Liver (tissue), 8 donors: ENCODE measurements at regions not wholly inside any gene's neighbourhood (a gene's known extent, or its start where the extent isn't known, plus 50 kb on each side); places are given as distances from the start of the nearest gene placed in this dataset.
A peak's percentile ranks its signal among the peaks of the same experiment; 100 is the strongest.

Source experiments
- DNase-seq: peaks from one replicate; pipeline ENCODE4 v3.0.0-alpha.2; 2017; ENCODE audit warnings: low spot score
- H3K27ac ChIP-seq, 2 donors: one replicate each; pipeline ENCODE4 v1.7.0; 2013; ENCODE audit warnings: inconsistent platforms in 2 of 2, low read length in 2 of 2, control low read depth in 1 of 2, low read depth in 1 of 2, mild to moderate bottlenecking in 1 of 2
- H3K27me3 ChIP-seq, 4 donors: one replicate each; pipeline versions ENCODE4 v1.6.1 to v1.7.0; 2013; ENCODE audit warnings: low read length in 3 of 4, inconsistent platforms in 1 of 4, mild to moderate bottlenecking in 1 of 4, moderate library complexity in 1 of 4; ENCODE audit not compliant: control insufficient read depth in 4 of 4, insufficient read depth in 4 of 4
- H3K36me3 ChIP-seq, 4 donors: one replicate each; pipeline versions ENCODE4 v1.6.1 to v1.7.0; 2013; ENCODE audit warnings: low read length in 3 of 4, mild to moderate bottlenecking in 3 of 4, low read depth in 1 of 4, moderate library complexity in 1 of 4; ENCODE audit not compliant: control insufficient read depth in 4 of 4, insufficient read depth in 3 of 4
- H3K4me1 ChIP-seq, 4 donors: one replicate each; pipeline versions ENCODE4 v1.6.1 to v1.7.0; 2013; ENCODE audit warnings: low read length in 3 of 4, mild to moderate bottlenecking in 3 of 4, moderate library complexity in 1 of 4; ENCODE audit not compliant: control insufficient read depth in 4 of 4, insufficient read depth in 4 of 4
- H3K4me3 ChIP-seq, 3 donors: one replicate each; pipeline versions ENCODE4 v1.6.1 to v1.7.0; 2013; ENCODE audit warnings: low read length in 3 of 3, control low read depth in 1 of 3, low read depth in 1 of 3, mild to moderate bottlenecking in 1 of 3
- H3K9ac ChIP-seq, 2 donors: one replicate each; pipeline ENCODE4 v1.7.0; 2013; ENCODE audit warnings: low read length in 2 of 2, mild to moderate bottlenecking in 2 of 2, moderate library complexity in 2 of 2, control low read depth in 1 of 2, low read depth in 1 of 2
- H3K9me3 ChIP-seq, 4 donors: one replicate each; pipeline versions ENCODE4 v1.6.1 to v1.7.0; 2013; ENCODE audit warnings: low read length in 3 of 4; ENCODE audit not compliant: control insufficient read depth in 4 of 4
- EGR1 ChIP-seq, 2 donors: IDR thresholded peaks; 2 replicates each; pipeline ENCODE4 v1.6.1; 2016 to 2018; ENCODE audit warnings: antibody characterized with exemption in 2 of 2, low read depth in 2 of 2
- FOXA1 ChIP-seq: IDR thresholded peaks from 2 replicates; pipeline ENCODE4 v1.6.1; 2016; ENCODE audit warnings: antibody characterized with exemption
- FOXA2 ChIP-seq: IDR thresholded peaks from 2 replicates; pipeline ENCODE4 v1.6.1; 2016; ENCODE audit warnings: antibody characterized with exemption
- GABPA ChIP-seq, 2 donors: IDR thresholded peaks in 1 of 2; conservative IDR thresholded peaks in 1 of 2; 2 replicates each; pipeline ENCODE4 v1.6.1; 2016; ENCODE audit warnings: antibody characterized with exemption in 2 of 2, mild to moderate bottlenecking in 1 of 2, moderate library complexity in 1 of 2
- HNF4A ChIP-seq, 2 donors: conservative IDR thresholded peaks; 2 replicates each; pipeline ENCODE4 v1.6.1; 2016; ENCODE audit warnings: antibody characterized with exemption in 2 of 2, mild to moderate bottlenecking in 2 of 2
- HNF4G ChIP-seq: IDR thresholded peaks from 2 replicates; pipeline ENCODE4 v1.6.1; 2016; ENCODE audit warnings: antibody characterized with exemption
- JUND ChIP-seq, 2 donors: IDR thresholded peaks; 2 replicates each; pipeline ENCODE4 v1.6.1; 2016; ENCODE audit warnings: antibody characterized with exemption in 2 of 2
- NR2F2 ChIP-seq: IDR thresholded peaks from 2 replicates; pipeline ENCODE4 v1.6.1; 2016; ENCODE audit warnings: antibody characterized with exemption
- RAD21 ChIP-seq, 2 donors: IDR thresholded peaks; 2 replicates each; pipeline ENCODE4 v1.6.1; 2016; ENCODE audit warnings: antibody characterized with exemption in 2 of 2, mild to moderate bottlenecking in 2 of 2
- RXRA ChIP-seq, 2 donors: IDR thresholded peaks; 2 replicates each; pipeline ENCODE4 v1.6.1; 2017 to 2018; ENCODE audit warnings: antibody characterized with exemption in 2 of 2, mild to moderate bottlenecking in 1 of 2
- SP1 ChIP-seq: IDR thresholded peaks from 2 replicates; pipeline ENCODE4 v1.6.1; 2018; ENCODE audit warnings: antibody characterized with exemption, mild to moderate bottlenecking
- TAF1 ChIP-seq: conservative IDR thresholded peaks from 2 replicates; pipeline ENCODE4 v1.6.1; 2016; ENCODE audit warnings: antibody characterized with exemption, mild to moderate bottlenecking
- YY1 ChIP-seq: IDR thresholded peaks from 2 replicates; pipeline ENCODE4 v1.6.1; 2016; ENCODE audit warnings: antibody characterized with exemption, mild to moderate bottlenecking
- WGBS: extraction: QIAGEN DNeasy Blood & Tissue Kit; methylation state at CpG from one replicate; pipeline ENCODE4 v1.1.7; 2013; 5-methylcytosine and 5-hydroxymethylcytosine counted together
- TF ChIP-seq, protein P1 (sequence below): IDR thresholded peaks from 2 replicates; pipeline ENCODE4 v1.6.1; 2016; ENCODE audit warnings: antibody characterized with exemption
- TF ChIP-seq, protein P2 (sequence below): IDR thresholded peaks from 2 replicates; pipeline ENCODE4 v1.6.1; 2016; ENCODE audit warnings: antibody characterized with exemption
- TF ChIP-seq, protein P3 (sequence below): IDR thresholded peaks from 2 replicates; pipeline ENCODE4 v1.6.1; 2016; ENCODE audit warnings: antibody characterized with exemption, mild to moderate bottlenecking
- TF ChIP-seq, protein P4 (sequence below): IDR thresholded peaks from 2 replicates; pipeline ENCODE4 v1.6.1; 2016; ENCODE audit warnings: antibody characterized with exemption
- TF ChIP-seq, protein P5 (sequence below): fragments of 150-350 bp; IDR thresholded peaks from 2 replicates; pipeline ENCODE4 v1.5.1; 2017; ENCODE audit warnings: improper control_type of control experiment, low read depth, low read length; ENCODE audit not compliant: missing input control
- donor health status: healthy.
- donor health status: healthy.
- donor health status: healthy.
- donor health status: healthy.
- donor health status: healthy.

DNA sequence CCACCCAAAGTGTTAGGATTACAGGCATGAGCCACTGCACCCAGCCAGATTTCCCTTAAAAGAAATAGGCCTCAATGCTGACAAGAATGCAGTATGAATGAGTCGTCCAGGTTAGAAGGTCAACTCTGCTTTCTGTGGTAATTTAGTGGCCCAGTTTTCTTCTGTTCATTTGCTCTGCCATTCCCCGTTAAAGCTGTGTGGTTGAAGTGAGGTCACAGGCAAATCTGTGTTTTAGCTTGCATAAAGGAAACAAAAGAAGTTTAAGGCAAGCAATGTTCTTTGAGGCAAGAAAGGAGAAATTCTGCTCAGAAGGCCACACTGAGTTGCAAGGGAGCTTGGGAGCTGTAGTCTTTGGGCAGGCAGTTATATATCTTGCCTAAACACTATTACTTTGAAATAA is 176.8 kb downstream of the LARP7 start:
- TF ChIP-seq JUND (IDR thresholded peaks at IDR 0.05) (no peak), SP1 (no peak), RAD21 (IDR thresholded peaks at IDR 0.05) (no peak), HNF4A (conservative IDR thresholded peaks at IDR 0.05) (no peak), NR2F2 (no peak)
- Histone ChIP-seq H3K27me3 (peaks cover 0 to 4% (median 0%) of the 10 kb centered on the region in 4 donors), H3K9me3 (no peaks in the 10 kb centered on the region), H3K27ac (no peak overlapping the region), H3K4me3 (no peak overlapping the region), H3K4me1 (peaks cover 0 to 4% (median 0%) of the 10 kb centered on the region in 4 donors), H3K36me3 (no peaks in the 10 kb centered on the region), H3K9ac (no peak overlapping the region)
- DNase-seq, result no peak
- 63% methylated on average over 2 of the region's 2 CpGs for WGBS

DNA sequence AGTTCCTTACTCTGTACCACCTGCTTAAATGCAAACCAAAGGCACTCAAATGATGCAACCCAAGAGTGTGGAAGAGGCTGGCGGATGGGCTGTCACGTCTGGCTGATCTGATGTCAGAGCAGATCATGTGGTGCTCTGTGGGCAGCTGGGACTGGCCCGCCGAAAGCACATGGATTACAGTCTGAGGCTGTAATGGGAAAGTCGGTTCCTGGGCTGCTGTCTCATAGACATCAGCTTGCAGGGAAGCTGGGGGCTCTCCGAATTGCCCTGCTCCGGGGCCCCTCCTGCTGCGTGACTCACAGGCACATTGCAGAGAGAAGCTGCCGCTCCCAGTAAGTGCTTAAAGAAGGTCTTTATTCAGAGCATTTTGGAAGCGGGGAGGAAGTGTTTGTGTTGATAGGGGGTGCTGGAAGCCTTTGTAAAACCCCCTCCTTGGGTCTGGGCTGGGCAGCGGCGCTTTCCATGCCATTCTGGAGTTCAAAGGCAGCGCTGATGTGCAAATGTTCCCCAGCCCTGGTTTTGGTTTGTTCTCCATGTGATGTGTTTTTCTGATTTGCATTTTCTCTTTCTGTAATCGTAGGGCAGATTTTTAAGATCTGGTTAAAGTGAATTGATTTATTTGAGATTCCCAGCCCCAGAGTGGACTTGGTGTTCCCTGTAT is 181.1 kb downstream of the LARP7 start:
- Histone ChIP-seq H3K27me3 (peaks cover 0 to 6% (median 0%) of the 10 kb centered on the region in 4 donors), H3K27ac (no peak overlapping the region), H3K9ac (no peak overlapping the region), H3K9me3 (no peaks in the 10 kb centered on the region), H3K4me1 (peaks cover 0 to 4% (median 0%) of the 10 kb centered on the region in 4 donors), H3K36me3 (no peaks in the 10 kb centered on the region), H3K4me3 (peak overlapping the region in 1 of 3 donors; percentile 27)
- no peak for TF ChIP-seq EGR1 (IDR thresholded peaks at IDR 0.05; ENCODE audit: low read depth in 2 of 2)
- TF ChIP-seq RXRA (IDR thresholded peaks at IDR 0.05), result no peak
- no peak for TF ChIP-seq HNF4A (conservative IDR thresholded peaks at IDR 0.05)
- no peak for TF ChIP-seq JUND (IDR thresholded peaks at IDR 0.05)
- TF ChIP-seq, protein P1, sequence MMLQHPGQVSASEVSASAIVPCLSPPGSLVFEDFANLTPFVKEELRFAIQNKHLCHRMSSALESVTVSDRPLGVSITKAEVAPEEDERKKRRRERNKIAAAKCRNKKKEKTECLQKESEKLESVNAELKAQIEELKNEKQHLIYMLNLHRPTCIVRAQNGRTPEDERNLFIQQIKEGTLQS, result no peak
- TF ChIP-seq, protein P2, sequence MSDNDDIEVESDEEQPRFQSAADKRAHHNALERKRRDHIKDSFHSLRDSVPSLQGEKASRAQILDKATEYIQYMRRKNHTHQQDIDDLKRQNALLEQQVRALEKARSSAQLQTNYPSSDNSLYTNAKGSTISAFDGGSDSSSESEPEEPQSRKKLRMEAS, result no peak
- no peak for TF ChIP-seq TAF1
- TF ChIP-seq FOXA2, result no peak
- no peak for TF ChIP-seq GABPA (IDR thresholded peaks at IDR 0.05 in 1 of 2, conservative IDR thresholded peaks at IDR 0.05 in 1 of 2)
- TF ChIP-seq HNF4G, result no peak
- no peak for TF ChIP-seq RAD21 (IDR thresholded peaks at IDR 0.05)
- WGBS, result 3% methylated on average over 14 of the region's 14 CpGs
- DNase-seq, result peak; percentile 35

DNA sequence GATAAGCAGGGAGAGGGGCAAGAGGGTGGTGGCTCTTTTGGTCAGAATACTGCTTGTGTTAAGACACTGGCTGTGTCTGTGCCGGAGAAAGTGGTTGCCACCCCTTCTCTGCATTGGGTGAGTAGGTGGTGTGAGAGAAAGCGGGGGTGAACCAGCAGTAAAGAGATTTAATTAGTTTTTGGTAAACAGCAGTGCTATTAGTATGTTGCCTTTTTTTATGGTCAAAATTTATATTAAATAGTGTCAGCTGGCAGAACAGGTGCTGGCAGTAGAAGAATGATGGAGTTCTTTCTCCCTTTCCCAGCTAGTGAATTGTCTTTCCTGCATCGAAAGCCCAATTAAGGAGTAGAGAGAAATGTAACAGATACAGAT is 181.6 kb downstream of the LARP7 start:
- Histone ChIP-seq H3K4me1 (peaks cover 0 to 4% (median 0%) of the 10 kb centered on the region in 4 donors), H3K27me3 (peaks cover 0 to 6% (median 0%) of the 10 kb centered on the region in 4 donors), H3K36me3 (no peaks in the 10 kb centered on the region), H3K27ac (no peak overlapping the region), H3K9ac (no peak overlapping the region), H3K4me3 (no peak overlapping the region), H3K9me3 (no peaks in the 10 kb centered on the region)
- no peak for DNase-seq
- 65% methylated on average over 3 of the region's 3 CpGs for WGBS
- no peak for TF ChIP-seq FOXA2
- no peak for TF ChIP-seq EGR1 (IDR thresholded peaks at IDR 0.05; ENCODE audit: low read depth in 2 of 2)
- TF ChIP-seq GABPA (IDR thresholded peaks at IDR 0.05 in 1 of 2, conservative IDR thresholded peaks at IDR 0.05 in 1 of 2), result no peak
- no peak for TF ChIP-seq NR2F2
- TF ChIP-seq, protein P2, result no peak
- no peak for TF ChIP-seq SP1
- TF ChIP-seq TAF1, result no peak
- TF ChIP-seq YY1, result no peak
- TF ChIP-seq FOXA1, result no peak
- TF ChIP-seq, protein P1, result no peak
- no peak for TF ChIP-seq HNF4G
- TF ChIP-seq, protein P3, sequence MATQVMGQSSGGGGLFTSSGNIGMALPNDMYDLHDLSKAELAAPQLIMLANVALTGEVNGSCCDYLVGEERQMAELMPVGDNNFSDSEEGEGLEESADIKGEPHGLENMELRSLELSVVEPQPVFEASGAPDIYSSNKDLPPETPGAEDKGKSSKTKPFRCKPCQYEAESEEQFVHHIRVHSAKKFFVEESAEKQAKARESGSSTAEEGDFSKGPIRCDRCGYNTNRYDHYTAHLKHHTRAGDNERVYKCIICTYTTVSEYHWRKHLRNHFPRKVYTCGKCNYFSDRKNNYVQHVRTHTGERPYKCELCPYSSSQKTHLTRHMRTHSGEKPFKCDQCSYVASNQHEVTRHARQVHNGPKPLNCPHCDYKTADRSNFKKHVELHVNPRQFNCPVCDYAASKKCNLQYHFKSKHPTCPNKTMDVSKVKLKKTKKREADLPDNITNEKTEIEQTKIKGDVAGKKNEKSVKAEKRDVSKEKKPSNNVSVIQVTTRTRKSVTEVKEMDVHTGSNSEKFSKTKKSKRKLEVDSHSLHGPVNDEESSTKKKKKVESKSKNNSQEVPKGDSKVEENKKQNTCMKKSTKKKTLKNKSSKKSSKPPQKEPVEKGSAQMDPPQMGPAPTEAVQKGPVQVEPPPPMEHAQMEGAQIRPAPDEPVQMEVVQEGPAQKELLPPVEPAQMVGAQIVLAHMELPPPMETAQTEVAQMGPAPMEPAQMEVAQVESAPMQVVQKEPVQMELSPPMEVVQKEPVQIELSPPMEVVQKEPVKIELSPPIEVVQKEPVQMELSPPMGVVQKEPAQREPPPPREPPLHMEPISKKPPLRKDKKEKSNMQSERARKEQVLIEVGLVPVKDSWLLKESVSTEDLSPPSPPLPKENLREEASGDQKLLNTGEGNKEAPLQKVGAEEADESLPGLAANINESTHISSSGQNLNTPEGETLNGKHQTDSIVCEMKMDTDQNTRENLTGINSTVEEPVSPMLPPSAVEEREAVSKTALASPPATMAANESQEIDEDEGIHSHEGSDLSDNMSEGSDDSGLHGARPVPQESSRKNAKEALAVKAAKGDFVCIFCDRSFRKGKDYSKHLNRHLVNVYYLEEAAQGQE, result no peak
- TF ChIP-seq RAD21 (IDR thresholded peaks at IDR 0.05), result no peak
- TF ChIP-seq, protein P4, sequence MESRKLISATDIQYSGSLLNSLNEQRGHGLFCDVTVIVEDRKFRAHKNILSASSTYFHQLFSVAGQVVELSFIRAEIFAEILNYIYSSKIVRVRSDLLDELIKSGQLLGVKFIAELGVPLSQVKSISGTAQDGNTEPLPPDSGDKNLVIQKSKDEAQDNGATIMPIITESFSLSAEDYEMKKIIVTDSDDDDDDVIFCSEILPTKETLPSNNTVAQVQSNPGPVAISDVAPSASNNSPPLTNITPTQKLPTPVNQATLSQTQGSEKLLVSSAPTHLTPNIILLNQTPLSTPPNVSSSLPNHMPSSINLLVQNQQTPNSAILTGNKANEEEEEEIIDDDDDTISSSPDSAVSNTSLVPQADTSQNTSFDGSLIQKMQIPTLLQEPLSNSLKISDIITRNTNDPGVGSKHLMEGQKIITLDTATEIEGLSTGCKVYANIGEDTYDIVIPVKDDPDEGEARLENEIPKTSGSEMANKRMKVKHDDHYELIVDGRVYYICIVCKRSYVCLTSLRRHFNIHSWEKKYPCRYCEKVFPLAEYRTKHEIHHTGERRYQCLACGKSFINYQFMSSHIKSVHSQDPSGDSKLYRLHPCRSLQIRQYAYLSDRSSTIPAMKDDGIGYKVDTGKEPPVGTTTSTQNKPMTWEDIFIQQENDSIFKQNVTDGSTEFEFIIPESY, result no peak
- no peak for TF ChIP-seq JUND (IDR thresholded peaks at IDR 0.05)
- TF ChIP-seq HNF4A (conservative IDR thresholded peaks at IDR 0.05), result no peak
- TF ChIP-seq, protein P5, sequence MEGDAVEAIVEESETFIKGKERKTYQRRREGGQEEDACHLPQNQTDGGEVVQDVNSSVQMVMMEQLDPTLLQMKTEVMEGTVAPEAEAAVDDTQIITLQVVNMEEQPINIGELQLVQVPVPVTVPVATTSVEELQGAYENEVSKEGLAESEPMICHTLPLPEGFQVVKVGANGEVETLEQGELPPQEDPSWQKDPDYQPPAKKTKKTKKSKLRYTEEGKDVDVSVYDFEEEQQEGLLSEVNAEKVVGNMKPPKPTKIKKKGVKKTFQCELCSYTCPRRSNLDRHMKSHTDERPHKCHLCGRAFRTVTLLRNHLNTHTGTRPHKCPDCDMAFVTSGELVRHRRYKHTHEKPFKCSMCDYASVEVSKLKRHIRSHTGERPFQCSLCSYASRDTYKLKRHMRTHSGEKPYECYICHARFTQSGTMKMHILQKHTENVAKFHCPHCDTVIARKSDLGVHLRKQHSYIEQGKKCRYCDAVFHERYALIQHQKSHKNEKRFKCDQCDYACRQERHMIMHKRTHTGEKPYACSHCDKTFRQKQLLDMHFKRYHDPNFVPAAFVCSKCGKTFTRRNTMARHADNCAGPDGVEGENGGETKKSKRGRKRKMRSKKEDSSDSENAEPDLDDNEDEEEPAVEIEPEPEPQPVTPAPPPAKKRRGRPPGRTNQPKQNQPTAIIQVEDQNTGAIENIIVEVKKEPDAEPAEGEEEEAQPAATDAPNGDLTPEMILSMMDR, result no peak
- TF ChIP-seq RXRA (IDR thresholded peaks at IDR 0.05), result no peak
